Stromal cell of bone marrow (primary cell): ENCODE measurements at regions not wholly inside any gene's neighbourhood (a gene's known extent, or its start where the extent isn't known, plus 50 kb on each side); places are given as distances from the start of the nearest gene placed in this dataset.
"Not testable (repeated sequence)": the region's sequence is repeated elsewhere in the genome, so short reads cannot be mapped to it uniquely, and the experiment has no call there.

Experiments used
- DNase-seq: peaks from one replicate; pipeline ENCODE4 v3.0.0-alpha.2; 2012; ENCODE audit warnings: low read depth

GRCh38 chr18:14460364-14460763 lies 83.0 kb downstream of the POTEC start:
- DNase-seq = not testable (repeated sequence)

- not testable (repeated sequence) for DNase-seq
Measured at GRCh38 chr18:14459826-14460225, 83.6 kb downstream of the POTEC start.

GRCh38 chr18:14458009-14458945 lies 85.1 kb downstream of the POTEC start:
- DNase-seq = not testable (repeated sequence)

GRCh38 chr18:14450637-14451009 lies 92.8 kb downstream of the POTEC start:
- not testable (repeated sequence) for DNase-seq

GRCh38 chr18:14449995-14450636 lies 93.3 kb downstream of the POTEC start:
- peak; percentile 22 for DNase-seq

GRCh38 chr18:14449062-14449461 lies 94.3 kb downstream of the POTEC start:
- DNase-seq = not testable (repeated sequence)

- not testable (repeated sequence) for DNase-seq
Measured at GRCh38 chr18:14447715-14448114, 95.7 kb downstream of the POTEC start.

- DNase-seq = peak; percentile 28
Measured at GRCh38 chr18:14435460-14435859, 107.9 kb downstream of the POTEC start.

- DNase-seq = not testable (repeated sequence)
Measured at GRCh38 chr18:14432371-14432770, 111.0 kb downstream of the POTEC start.

GRCh38 chr18:14431031-14431521 lies 112.3 kb downstream of the POTEC start:
- peak; percentile 50 for DNase-seq

- DNase-seq = not testable (repeated sequence)
Measured at GRCh38 chr18:14415806-14416205, 127.6 kb downstream of the POTEC start.

- DNase-seq = not testable (repeated sequence)
Measured at GRCh38 chr18:14415399-14415798, 128.0 kb downstream of the POTEC start.

GRCh38 chr18:14395533-14395932 lies 147.9 kb downstream of the POTEC start:
- DNase-seq = not testable (repeated sequence)

GRCh38 chr18:14393563-14394103 lies 149.8 kb downstream of the POTEC start:
- not testable (repeated sequence) for DNase-seq

GRCh38 chr18:14392604-14393003 lies 150.8 kb downstream of the POTEC start:
- DNase-seq = not testable (repeated sequence)

GRCh38 chr18:14384961-14385360 lies 158.4 kb downstream of the POTEC start:
- DNase-seq = not testable (repeated sequence)

GRCh38 chr18:14382666-14383065 lies 160.7 kb downstream of the POTEC start:
- DNase-seq = not testable (repeated sequence)

- not testable (repeated sequence) for DNase-seq
Measured at GRCh38 chr18:14379489-14379888, 163.9 kb downstream of the POTEC start.

GRCh38 chr18:14378376-14378775 lies 165.0 kb downstream of the POTEC start:
- not testable (repeated sequence) for DNase-seq

GRCh38 chr18:14361346-14361745 lies 182.1 kb downstream of the POTEC start:
- not testable (repeated sequence) for DNase-seq

GRCh38 chr18:14357553-14358297 lies 185.7 kb downstream of the POTEC start:
- DNase-seq = not testable (repeated sequence)

- DNase-seq = not testable (repeated sequence)
Measured at GRCh38 chr18:14342170-14342569, 201.2 kb downstream of the POTEC start.
